ENCODE measurements at regions not wholly inside any gene's neighbourhood (a gene's known extent, or its start where the extent isn't known, plus 50 kb on each side); places are given as distances from the start of the nearest gene placed in this dataset.

DNA sequence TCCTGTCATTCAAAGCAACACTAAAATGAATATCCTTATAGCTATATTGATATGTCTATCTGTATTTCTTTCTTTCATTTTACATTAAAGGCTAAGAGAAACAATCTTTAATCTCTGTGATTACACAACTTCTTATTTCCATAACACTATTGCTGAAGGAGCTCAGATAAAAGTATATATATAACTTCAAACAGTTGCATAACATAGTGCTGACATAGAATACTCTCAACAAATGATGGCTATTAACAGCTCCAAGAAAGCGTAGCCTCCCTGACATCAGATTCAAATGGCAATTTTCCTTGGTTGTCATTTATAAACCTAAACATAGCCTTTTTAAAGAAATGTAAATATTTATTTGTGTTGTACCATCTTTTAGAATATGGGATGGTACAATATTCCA lies 116.6 kb upstream of the PTPRG start:
- TF ChIP-seq POLR2A (IDR thresholded peaks at IDR 0.05) = no peak
- TF ChIP-seq POLR2AphosphoS5 (IDR thresholded peaks at IDR 0.05) = no peak

All from spleen (tissue), 3 donors.